H1 (cell line): ENCODE measurements at regions not wholly inside any gene's neighbourhood (a gene's known extent, or its start where the extent isn't known, plus 50 kb on each side); places are given as distances from the start of the nearest gene placed in this dataset.

Experiments
- CHD7 ChIP-seq: fragments of 300-600 bp; sonication (generic); IDR thresholded peaks from 2 replicates; pipeline ENCODE4 v1.7.1; 2012; ENCODE audit warnings: low read length, moderate library complexity, mild to moderate bottlenecking, inconsistent platforms; ENCODE audit not compliant: insufficient replicate concordance
- TAF7 ChIP-seq: optimal IDR thresholded peaks from 2 replicates; pipeline ENCODE3; 2011; ENCODE audit warnings: low read depth, mild to moderate bottlenecking, inconsistent platforms, low read length, moderate library complexity, borderline replicate concordance
- TF ChIP-seq, protein P1 (sequence below): IDR thresholded peaks from 2 replicates; pipeline ENCODE4 v1.6.1; 2011; ENCODE audit warnings: low read depth, mild to moderate bottlenecking, low read length; ENCODE audit not compliant: insufficient read depth

DNA sequence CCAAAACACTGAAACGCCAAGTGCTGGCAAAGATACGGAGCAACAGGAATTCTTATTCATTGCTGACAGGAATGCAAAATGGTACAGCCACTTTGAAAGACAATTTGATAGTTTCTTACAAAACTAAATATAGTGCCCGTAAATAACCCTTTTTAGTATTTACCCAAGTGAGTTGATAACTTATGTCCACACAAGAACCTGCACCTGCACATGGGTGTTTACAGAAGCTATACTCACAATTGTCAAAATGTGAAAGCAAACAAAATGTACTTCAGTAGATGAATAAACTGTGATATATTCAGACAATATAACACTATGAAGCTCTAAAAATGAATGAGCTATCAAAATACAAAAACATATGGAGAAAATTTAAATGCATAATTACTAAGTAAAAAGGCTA is 86.6 kb downstream of the ATXN7L3B start (continued):
- TF ChIP-seq CHD7: no peak
- TF ChIP-seq, protein P1, sequence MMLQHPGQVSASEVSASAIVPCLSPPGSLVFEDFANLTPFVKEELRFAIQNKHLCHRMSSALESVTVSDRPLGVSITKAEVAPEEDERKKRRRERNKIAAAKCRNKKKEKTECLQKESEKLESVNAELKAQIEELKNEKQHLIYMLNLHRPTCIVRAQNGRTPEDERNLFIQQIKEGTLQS: no peak
- no peak for TF ChIP-seq TAF7
- TF ChIP-seq, all 59 proteins: peak for 0
